Fibroblast of mammary gland (primary cell): ENCODE measurements at regions not wholly inside any gene's neighbourhood (a gene's known extent, or its start where the extent isn't known, plus 50 kb on each side); places are given as distances from the start of the nearest gene placed in this dataset.

Source experiments
- DNase-seq: peaks from one replicate; pipeline ENCODE4 v3.0.0-alpha.2; 2010; ENCODE audit warnings: low read depth
- H3K4me3 ChIP-seq: 2 replicates; pipeline ENCODE4 v1.5.1; 2011; ENCODE audit warnings: low read depth, mild to moderate bottlenecking, low read length, moderate library complexity; ENCODE audit not compliant: control insufficient read depth
- CTCF ChIP-seq: conservative IDR thresholded peaks from 2 replicates; pipeline ENCODE4 v1.5.1; 2011; ENCODE audit warnings: low read depth, low read length, inconsistent platforms; ENCODE audit not compliant: control insufficient read depth, insufficient read depth

GRCh38 chr5:105689596-105689995 is 1981.1 kb downstream of the EFNA5 start:
- H3K4me3 ChIP-seq, result no peak overlapping the region
- TF ChIP-seq CTCF, result no peak
- no peak for DNase-seq

- H3K4me3 ChIP-seq, result no peak overlapping the region
- DNase-seq, result no peak
- no peak for TF ChIP-seq CTCF
These were observed 1982.4 kb downstream of the EFNA5 start for GRCh38 chr5:105688227-105688792.

- H3K4me3 ChIP-seq, result no peak overlapping the region
- DNase-seq, result no peak
- TF ChIP-seq CTCF, result no peak
These were observed 1983.2 kb downstream of the EFNA5 start for GRCh38 chr5:105687493-105687892.

GRCh38 chr5:105685884-105686283 is 1984.9 kb downstream of the EFNA5 start:
- no peak for DNase-seq
- no peak for TF ChIP-seq CTCF
- H3K4me3 ChIP-seq, result no peak overlapping the region

GRCh38 chr5:105684799-105685198 is 1985.9 kb downstream of the EFNA5 start:
- no peak for TF ChIP-seq CTCF
- DNase-seq, result no peak
- no peak overlapping the region for H3K4me3 ChIP-seq

GRCh38 chr5:105680858-105681475 is 1989.8 kb downstream of the EFNA5 start:
- no peak overlapping the region for H3K4me3 ChIP-seq
- no peak for TF ChIP-seq CTCF
- DNase-seq, result no peak
